Gastrocnemius medialis (tissue), 4 donors: ENCODE measurements at regions not wholly inside any gene's neighbourhood (a gene's known extent, or its start where the extent isn't known, plus 50 kb on each side); places are given as distances from the start of the nearest gene placed in this dataset.

Experiments used
- POLR2A ChIP-seq, 2 donors: fragments of 450-650 bp; IDR thresholded peaks; one replicate each; pipeline ENCODE4 v1.6.1; 2017; ENCODE audit warnings: antibody characterized with exemption in 2 of 2, mild to moderate bottlenecking in 2 of 2, moderate library complexity in 2 of 2
- TF ChIP-seq, protein P1 (sequence below), 5 experiments: fragments of 450-650 bp in 3 of 5; fragments of 200-600 bp in 2 of 5; sonication (generic) in 2 of 5; IDR thresholded peaks in 4 of 5; conservative IDR thresholded peaks in 1 of 5; 1 replicate in 4 of 5; 2 replicates in 1 of 5; pipeline ENCODE4 v1.5.1; 2016 to 2019; ENCODE audit warnings: antibody characterized with exemption in 5 of 5, mild to moderate bottlenecking in 3 of 5, moderate library complexity in 3 of 5

DNA sequence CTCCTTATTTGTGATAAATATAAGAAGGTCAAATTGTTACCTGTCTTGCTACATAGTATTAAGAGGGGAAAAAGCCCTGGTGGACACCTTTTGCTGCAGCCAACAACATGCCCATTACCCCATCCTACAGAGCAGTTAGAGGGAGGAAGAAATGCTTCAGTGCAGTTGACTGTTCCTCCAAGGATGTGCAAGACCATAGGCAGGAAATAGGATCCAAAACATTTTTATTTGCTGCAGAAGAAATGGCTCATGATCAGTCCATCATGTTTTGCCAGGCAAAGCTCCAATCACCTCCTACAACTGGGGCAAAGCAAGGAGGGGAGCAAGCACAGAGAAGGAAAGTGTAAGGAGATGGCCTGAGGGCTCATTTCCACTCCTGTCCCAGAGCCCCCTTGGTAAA, 399.1 kb upstream of the PIK3R1 start:
- TF ChIP-seq, protein P1, sequence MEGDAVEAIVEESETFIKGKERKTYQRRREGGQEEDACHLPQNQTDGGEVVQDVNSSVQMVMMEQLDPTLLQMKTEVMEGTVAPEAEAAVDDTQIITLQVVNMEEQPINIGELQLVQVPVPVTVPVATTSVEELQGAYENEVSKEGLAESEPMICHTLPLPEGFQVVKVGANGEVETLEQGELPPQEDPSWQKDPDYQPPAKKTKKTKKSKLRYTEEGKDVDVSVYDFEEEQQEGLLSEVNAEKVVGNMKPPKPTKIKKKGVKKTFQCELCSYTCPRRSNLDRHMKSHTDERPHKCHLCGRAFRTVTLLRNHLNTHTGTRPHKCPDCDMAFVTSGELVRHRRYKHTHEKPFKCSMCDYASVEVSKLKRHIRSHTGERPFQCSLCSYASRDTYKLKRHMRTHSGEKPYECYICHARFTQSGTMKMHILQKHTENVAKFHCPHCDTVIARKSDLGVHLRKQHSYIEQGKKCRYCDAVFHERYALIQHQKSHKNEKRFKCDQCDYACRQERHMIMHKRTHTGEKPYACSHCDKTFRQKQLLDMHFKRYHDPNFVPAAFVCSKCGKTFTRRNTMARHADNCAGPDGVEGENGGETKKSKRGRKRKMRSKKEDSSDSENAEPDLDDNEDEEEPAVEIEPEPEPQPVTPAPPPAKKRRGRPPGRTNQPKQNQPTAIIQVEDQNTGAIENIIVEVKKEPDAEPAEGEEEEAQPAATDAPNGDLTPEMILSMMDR (IDR thresholded peaks at IDR 0.05 in 4 of 5, conservative IDR thresholded peaks at IDR 0.05 in 1 of 5): no peak
- TF ChIP-seq POLR2A (IDR thresholded peaks at IDR 0.05): no peak
